ENCODE measurements at regions not wholly inside any gene's neighbourhood (a gene's known extent, or its start where the extent isn't known, plus 50 kb on each side); places are given as distances from the start of the nearest gene placed in this dataset.

DNA sequence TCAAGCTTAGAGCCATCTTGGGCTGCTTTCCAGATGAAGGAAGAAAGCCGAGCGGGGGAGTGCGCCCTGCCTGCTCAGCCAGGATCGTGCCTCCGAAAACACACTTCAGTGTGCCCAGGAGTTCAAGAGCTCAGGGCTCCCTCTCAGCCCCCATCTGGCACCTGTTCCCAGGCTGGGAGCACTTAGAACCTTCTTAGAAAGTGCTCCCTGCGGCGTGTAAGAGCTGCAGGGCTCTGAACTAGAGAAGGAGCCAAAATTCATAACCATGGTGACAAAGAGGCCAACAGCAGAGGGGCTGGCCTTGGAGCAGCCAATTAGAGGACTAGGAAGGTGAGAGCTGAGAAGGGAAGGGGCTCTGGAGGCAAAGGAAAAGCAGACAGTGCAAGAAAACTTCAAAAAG lies 59.0 kb upstream of the TNRC6C start:
- no peak for DNase-seq

DNA sequence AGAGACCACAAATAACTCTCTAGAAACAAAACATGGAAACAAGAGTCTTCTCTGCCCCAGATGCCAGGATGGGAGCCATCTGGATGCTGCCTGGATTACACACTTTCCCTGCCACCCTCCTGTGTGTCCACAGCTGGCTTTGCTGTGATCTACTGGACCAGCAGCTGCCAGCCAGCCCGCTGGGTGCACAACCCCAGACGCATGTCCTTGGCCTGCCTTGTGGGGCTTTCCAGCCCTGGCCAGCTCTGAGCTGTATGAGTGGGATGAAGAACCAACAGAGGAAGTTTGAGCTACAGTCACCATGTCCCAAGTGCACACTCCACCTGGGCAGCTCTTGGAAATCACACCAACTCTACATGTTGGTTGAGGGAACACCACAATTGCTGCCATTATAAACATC lies 57.0 kb upstream of the TNRC6C start:
- no peak for DNase-seq

DNA sequence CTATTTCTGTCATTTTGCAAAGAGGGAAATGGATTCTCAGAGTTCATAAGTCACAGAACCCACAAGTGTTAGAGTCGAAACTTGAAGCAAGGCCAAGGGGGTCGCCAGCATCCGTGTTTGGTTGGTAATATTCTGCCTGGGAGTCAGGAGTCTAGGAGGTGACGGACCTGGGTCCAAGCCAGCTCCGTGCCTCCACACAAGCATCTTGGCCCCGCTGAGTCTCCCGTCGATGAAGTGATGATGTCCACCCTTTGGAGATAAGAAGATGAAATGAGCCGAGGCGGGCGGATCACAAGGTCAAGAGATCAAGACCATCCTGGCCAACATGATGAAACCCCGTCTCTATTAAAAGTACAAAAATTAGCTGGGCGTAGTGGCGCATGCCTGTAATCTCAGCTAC lies 53.2 kb upstream of the TNRC6C start:
- no peak for DNase-seq

DNA sequence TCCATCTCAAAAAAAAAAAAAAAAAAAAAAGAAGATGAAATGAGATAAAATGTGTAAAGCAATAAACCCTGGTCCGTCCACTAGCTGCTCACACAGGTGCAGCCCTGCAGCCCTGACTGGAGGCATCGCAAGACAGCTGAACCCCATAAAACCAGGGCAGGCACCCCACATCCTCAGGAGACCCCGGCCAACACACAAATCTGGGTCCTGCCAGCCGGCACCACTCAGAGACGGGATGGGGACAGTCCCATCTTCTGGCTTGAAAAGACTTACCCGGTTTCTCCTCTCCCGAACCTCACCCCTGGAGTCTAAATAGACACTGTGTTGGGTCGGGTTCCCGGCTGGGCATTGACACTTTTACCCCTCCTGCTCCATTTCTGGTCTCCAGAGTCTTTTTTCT lies 52.7 kb upstream of the TNRC6C start:
- DNase-seq = no peak

DNA sequence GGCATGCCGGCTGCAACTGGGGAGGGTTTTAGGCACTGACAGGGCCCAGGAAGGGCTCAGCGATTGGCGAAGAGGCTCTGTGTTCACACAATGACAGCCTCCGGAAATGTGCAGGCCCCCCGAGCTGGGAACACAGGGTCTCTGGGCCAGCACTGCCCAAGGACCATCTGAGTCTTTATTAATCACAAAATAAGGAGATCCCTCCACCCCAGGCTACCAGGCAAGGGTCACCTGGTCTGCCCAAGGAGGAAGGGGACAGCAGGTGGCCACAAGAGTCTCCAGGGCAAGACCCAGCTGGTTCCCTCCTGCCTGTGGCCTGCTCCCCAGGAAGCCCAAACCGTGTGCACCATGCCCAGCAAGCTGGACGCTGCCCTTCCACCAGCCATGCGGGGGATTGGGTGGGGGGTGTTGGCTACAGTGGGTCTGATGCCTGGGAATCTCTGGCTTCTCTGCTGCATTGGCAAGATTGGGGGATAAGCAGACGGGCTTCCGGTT lies 52.1 kb upstream of the TNRC6C start:
- DNase-seq = no peak

DNA sequence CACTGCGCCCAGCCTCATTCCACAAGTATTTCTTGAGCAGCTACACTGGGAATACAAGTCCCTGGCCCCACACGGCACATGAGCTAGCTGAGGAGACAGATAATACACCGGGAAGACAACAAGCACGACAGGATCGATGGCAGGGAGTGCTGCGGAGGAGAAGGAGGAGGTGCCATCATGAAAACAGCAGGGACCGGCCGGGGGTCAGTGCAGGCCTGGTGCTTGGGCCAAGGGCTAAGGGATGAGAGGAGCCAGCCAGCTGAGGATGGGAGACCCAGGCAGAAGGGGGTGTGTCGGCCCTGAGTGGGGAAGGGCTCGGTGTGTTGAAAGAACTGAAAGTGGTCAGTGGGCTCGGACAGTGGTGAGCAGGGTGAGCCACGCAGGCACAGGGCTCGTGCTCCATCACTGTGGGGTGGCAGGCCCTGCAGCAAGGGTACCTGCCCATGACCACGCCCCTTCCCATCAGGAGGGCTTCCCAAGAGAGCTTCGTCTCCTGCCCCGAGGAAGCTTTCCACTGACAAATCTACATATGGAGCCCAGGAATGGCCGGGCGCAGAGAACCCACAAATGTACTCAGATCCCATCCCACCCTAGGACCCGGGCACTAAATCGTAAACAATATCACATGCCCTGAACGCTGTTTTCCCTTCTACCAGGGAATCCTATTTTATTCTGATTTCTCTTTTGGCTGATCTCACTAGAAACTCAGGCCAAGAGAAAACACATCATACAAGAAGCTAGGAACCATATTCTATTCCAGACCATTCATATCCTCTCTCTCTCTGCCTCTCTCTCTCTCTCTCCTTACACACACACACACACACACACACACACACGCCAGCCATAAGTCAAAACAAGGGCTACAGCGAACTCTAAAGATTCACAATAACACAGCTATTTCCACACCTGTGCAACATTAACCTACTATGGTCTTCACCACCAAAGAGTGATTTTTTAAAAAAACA lies 50.7 kb upstream of the TNRC6C start:
- DNase-seq = no peak

DNA sequence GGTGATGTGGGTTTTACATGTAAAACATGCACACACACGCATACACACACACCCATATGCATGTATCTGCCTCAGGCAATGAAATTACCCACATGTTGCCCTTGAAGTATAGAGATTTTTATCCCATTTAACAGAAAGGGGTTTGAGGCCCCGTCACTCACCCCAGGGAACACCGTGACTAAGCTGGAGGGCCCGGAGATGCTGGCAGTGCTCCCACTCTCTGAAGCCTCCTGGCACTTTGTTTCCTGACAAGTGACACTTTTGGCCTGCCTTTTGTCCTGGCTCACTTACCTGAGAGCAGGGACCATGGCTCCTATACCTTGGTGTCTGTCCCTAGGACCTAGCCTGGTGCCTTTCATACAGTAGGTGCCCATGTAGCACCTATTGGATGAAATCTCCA lies 50.0 kb upstream of the TNRC6C start:
- DNase-seq = no peak
